ENCODE measurements at regions not wholly inside any gene's neighbourhood (a gene's known extent, or its start where the extent isn't known, plus 50 kb on each side); places are given as distances from the start of the nearest gene placed in this dataset.

DNA sequence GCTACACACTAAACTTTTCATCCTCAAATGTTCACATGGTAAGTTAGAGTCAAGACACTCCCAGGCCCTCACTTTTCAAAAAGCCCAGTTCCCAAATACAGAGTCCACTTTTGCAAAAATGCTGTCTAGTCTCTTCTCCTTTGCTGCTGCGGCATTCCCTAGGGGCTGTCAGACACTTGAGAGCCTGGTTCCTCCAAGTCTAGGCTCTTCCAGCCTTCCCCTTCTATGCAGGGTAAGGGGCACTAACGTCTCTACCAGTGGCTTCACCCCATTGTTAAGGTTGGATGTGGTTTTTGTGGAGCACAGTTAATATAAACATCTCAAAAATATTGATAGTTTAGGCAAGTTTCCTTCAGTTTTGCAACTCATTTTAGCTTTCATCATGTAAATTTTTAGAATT is 181.5 kb downstream of the KIF18A start:
- H3K9me3 ChIP-seq (ENCODE audit: low read length) = no peaks in the 10 kb centered on the region
- no peak overlapping the region for H3K4me3 ChIP-seq (ENCODE audit: low read depth, low read length, poor library complexity, severe bottlenecking)
- H3K79me2 ChIP-seq (ENCODE audit: insufficient read depth, low read depth, low read length) = no peaks in the 10 kb centered on the region
- ChIA-PET CTCF (ENCODE audit: unreplicated experiment) (no interaction called here), POLR2A (interaction anchor here (0.7 kb wide), 1 partner anchor 98 kb away, joined by 3 read pairs; no protein-coding TSS in a partner anchor)
- no peak overlapping the region for H3K27ac ChIP-seq (ENCODE audit: low read depth, low read length, poor library complexity, severe bottlenecking)
- H2AFZ ChIP-seq (ENCODE audit: low read length) = no peak overlapping the region
- no peaks in the 10 kb centered on the region for H4K20me1 ChIP-seq (ENCODE audit: insufficient read depth, low read length)
- no peaks in the 10 kb centered on the region for H3K9me2 ChIP-seq (ENCODE audit: insufficient read depth, low read length)
- DNase-seq (ENCODE audit: low spot score) = no peak
- intact Hi-C loops (cut with micrococcal nuclease; ENCODE audit: unreplicated experiment) = no loop called here
- TF ChIP-seq EZH2phosphoT487 (IDR thresholded peaks at IDR 0.05; ENCODE audit: borderline replicate concordance, low read depth, low read length) = no peak
- TF ChIP-seq, protein P1, sequence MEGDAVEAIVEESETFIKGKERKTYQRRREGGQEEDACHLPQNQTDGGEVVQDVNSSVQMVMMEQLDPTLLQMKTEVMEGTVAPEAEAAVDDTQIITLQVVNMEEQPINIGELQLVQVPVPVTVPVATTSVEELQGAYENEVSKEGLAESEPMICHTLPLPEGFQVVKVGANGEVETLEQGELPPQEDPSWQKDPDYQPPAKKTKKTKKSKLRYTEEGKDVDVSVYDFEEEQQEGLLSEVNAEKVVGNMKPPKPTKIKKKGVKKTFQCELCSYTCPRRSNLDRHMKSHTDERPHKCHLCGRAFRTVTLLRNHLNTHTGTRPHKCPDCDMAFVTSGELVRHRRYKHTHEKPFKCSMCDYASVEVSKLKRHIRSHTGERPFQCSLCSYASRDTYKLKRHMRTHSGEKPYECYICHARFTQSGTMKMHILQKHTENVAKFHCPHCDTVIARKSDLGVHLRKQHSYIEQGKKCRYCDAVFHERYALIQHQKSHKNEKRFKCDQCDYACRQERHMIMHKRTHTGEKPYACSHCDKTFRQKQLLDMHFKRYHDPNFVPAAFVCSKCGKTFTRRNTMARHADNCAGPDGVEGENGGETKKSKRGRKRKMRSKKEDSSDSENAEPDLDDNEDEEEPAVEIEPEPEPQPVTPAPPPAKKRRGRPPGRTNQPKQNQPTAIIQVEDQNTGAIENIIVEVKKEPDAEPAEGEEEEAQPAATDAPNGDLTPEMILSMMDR (conservative IDR thresholded peaks at IDR 0.05; ENCODE audit: low read length) = no peak
- H3K36me3 ChIP-seq (ENCODE audit: insufficient read depth, low read length) = no peaks in the 10 kb centered on the region
- no TSS peak for BruUV-seq (replicated peaks)
- no peak overlapping the region for H3K4me2 ChIP-seq (ENCODE audit: low read length)
- no peaks in the 10 kb centered on the region for H3K4me1 ChIP-seq (ENCODE audit: insufficient read depth, low read length, poor library complexity, severe bottlenecking)

DNA sequence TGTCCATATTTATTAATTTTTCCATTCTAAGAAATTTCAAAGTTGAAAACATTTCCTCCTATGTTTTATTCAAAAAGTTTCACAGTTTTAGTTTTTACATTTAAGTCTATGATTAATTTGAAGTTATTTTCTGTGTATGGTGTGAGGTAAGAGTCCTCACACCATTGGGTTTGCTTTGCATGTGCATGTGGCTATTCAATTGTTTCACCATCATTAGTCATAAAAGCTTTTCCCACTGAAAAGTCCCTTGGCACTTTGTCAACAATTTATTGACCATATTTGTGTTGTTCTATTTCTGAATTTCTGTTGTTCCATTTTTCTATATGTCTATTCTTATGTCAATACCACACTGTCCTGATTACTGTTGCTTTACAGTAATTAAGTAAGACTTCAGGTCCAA is 186.5 kb downstream of the KIF18A start:
- Histone ChIP-seq H3K36me3 (ENCODE audit: insufficient read depth, low read length) (no peaks in the 10 kb centered on the region), H3K4me2 (ENCODE audit: low read length) (no peak overlapping the region), H3K9me2 (ENCODE audit: insufficient read depth, low read length) (no peaks in the 10 kb centered on the region), H3K4me3 (ENCODE audit: low read depth, low read length, poor library complexity, severe bottlenecking) (no peak overlapping the region), H2AFZ (ENCODE audit: low read length) (no peak overlapping the region), H4K20me1 (ENCODE audit: insufficient read depth, low read length) (no peaks in the 10 kb centered on the region), H3K9me3 (ENCODE audit: low read length) (no peaks in the 10 kb centered on the region), H3K27ac (ENCODE audit: low read depth, low read length, poor library complexity, severe bottlenecking) (no peak overlapping the region), H3K79me2 (ENCODE audit: insufficient read depth, low read depth, low read length) (no peaks in the 10 kb centered on the region), H3K4me1 (ENCODE audit: insufficient read depth, low read length, poor library complexity, severe bottlenecking) (no peaks in the 10 kb centered on the region)
- CTCF ChIA-PET (ENCODE audit: unreplicated experiment) = no interaction called here
- POLR2A ChIA-PET = no interaction called here
- no peak for DNase-seq (ENCODE audit: low spot score)
- intact Hi-C loops (cut with micrococcal nuclease; ENCODE audit: unreplicated experiment) = no loop called here
- no TSS peak for BruUV-seq (replicated peaks)
- TF ChIP-seq, protein P1 (conservative IDR thresholded peaks at IDR 0.05; ENCODE audit: low read length) = no peak
- no peak for TF ChIP-seq EZH2phosphoT487 (IDR thresholded peaks at IDR 0.05; ENCODE audit: borderline replicate concordance, low read depth, low read length)

DNA sequence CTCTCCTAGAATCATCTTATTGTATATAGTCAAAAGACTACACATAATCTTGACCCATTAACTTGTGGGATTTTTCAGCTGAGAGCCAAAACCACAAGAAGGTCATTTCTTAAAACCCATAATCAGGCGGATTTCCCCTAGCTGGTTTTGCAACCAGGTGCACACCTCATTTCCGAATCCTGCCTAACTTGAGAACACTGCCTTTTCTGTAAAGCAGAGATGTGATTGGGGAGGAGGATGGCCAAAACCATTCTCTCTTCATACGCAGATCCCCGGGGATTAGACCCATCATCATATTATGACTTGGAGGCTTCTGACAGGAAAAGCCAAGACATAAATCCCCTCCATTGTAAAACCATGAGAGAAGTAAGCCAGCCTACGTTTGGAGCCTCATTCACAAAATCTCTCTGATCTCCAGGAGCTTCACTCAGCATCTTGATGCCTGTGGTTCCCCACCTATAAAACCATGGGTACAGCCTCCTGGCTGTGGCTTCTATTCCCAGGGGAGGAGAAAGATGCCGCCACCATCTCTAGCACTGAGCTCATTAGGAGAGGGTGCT is 191.3 kb downstream of the KIF18A start:
- BruUV-seq (replicated peaks) = no TSS peak
- H3K27ac ChIP-seq (ENCODE audit: low read depth, low read length, poor library complexity, severe bottlenecking) = no peak overlapping the region
- H3K79me2 ChIP-seq (ENCODE audit: insufficient read depth, low read depth, low read length) = no peaks in the 10 kb centered on the region
- H3K36me3 ChIP-seq (ENCODE audit: insufficient read depth, low read length) = no peaks in the 10 kb centered on the region
- H3K4me1 ChIP-seq (ENCODE audit: insufficient read depth, low read length, poor library complexity, severe bottlenecking) = no peaks in the 10 kb centered on the region
- POLR2A ChIA-PET = interaction anchor here (0.5 to 1.0 kb wide), 3 partner anchors 22 to 613 kb away, joined by 3 read pairs; no protein-coding TSS in a partner anchor
- no peak overlapping the region for H3K4me2 ChIP-seq (ENCODE audit: low read length)
- no peaks in the 10 kb centered on the region for H4K20me1 ChIP-seq (ENCODE audit: insufficient read depth, low read length)
- no peaks in the 10 kb centered on the region for H3K9me3 ChIP-seq (ENCODE audit: low read length)
- no peaks in the 10 kb centered on the region for H3K9me2 ChIP-seq (ENCODE audit: insufficient read depth, low read length)
- no peak for DNase-seq (ENCODE audit: low spot score)
- intact Hi-C loops (cut with micrococcal nuclease; ENCODE audit: unreplicated experiment) = no loop called here
- CTCF ChIA-PET (ENCODE audit: unreplicated experiment) = no interaction called here
- H3K4me3 ChIP-seq (ENCODE audit: low read depth, low read length, poor library complexity, severe bottlenecking) = no peak overlapping the region
- TF ChIP-seq EZH2phosphoT487 (IDR thresholded peaks at IDR 0.05; ENCODE audit: borderline replicate concordance, low read depth, low read length) = no peak
- TF ChIP-seq, protein P1 (conservative IDR thresholded peaks at IDR 0.05; ENCODE audit: low read length) = no peak
- H2AFZ ChIP-seq (ENCODE audit: low read length) = no peak overlapping the region
